Fibroblast of lung (primary cell): ENCODE measurements at regions not wholly inside any gene's neighbourhood (a gene's known extent, or its start where the extent isn't known, plus 50 kb on each side); places are given as distances from the start of the nearest gene placed in this dataset.

Experiments
- EZH2 ChIP-seq: IDR thresholded peaks from 2 replicates; pipeline ENCODE4 v1.5.1; 2012; ENCODE audit warnings: low read length, control low read depth, mild to moderate bottlenecking; ENCODE audit errors: missing control alignments
- TF ChIP-seq, protein P1 (sequence below), 2 donors: IDR thresholded peaks in 1 of 2; conservative IDR thresholded peaks in 1 of 2; 1 replicate in 1 of 2; 2 replicates in 1 of 2; pipeline ENCODE4 v1.5.1; 2011 to 2012; ENCODE audit warnings: low read length in 2 of 2, control low read depth in 1 of 2, inconsistent platforms in 1 of 2, low read depth in 1 of 2, mild to moderate bottlenecking in 1 of 2

DNA sequence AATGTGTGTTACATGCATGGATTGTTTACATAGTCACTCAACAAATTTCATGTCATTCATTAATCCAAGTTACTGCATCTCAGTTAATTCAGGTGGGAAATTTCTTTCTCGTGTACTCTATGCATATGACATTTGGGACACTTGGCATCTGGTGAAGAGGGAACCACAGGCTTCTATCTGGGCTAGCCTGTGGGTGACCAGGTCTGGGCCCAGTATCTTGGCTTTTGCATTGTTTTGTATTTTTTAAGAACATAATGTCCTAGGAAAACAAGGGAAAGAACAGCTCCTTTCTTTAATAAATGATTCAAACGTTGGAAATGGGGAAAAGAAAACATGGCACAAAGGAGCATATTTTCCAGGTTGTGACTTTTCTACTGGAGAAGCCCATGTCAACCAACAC lies 331.1 kb downstream of the WDR11 start:
- TF ChIP-seq, protein P1, sequence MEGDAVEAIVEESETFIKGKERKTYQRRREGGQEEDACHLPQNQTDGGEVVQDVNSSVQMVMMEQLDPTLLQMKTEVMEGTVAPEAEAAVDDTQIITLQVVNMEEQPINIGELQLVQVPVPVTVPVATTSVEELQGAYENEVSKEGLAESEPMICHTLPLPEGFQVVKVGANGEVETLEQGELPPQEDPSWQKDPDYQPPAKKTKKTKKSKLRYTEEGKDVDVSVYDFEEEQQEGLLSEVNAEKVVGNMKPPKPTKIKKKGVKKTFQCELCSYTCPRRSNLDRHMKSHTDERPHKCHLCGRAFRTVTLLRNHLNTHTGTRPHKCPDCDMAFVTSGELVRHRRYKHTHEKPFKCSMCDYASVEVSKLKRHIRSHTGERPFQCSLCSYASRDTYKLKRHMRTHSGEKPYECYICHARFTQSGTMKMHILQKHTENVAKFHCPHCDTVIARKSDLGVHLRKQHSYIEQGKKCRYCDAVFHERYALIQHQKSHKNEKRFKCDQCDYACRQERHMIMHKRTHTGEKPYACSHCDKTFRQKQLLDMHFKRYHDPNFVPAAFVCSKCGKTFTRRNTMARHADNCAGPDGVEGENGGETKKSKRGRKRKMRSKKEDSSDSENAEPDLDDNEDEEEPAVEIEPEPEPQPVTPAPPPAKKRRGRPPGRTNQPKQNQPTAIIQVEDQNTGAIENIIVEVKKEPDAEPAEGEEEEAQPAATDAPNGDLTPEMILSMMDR (conservative IDR thresholded peaks at IDR 0.05 in 1 of 2, IDR thresholded peaks at IDR 0.05 in 1 of 2; ENCODE audit: low read depth in 1 of 2, low read length in 2 of 2): no peak
- no peak for TF ChIP-seq EZH2
